IMR-90 (cell line): ENCODE measurements at regions not wholly inside any gene's neighbourhood (a gene's known extent, or its start where the extent isn't known, plus 50 kb on each side); places are given as distances from the start of the nearest gene placed in this dataset.

ENCODE experiments used
- ATAC-seq: fragments of 200-7000 bp; cut with Tn5 transposase; 2 replicates; pipeline ENCODE4 v1.9.1; 2020; ENCODE audit warnings: low read depth, mild to moderate bottlenecking, moderate library complexity
- BruUV-seq: library from RNA; stranded (reverse); fragments of 400-500 nt; replicated peaks from 2 replicates; lab custom pipeline; 2021; lab: Mats Ljungman, UMichigan
- CTCF ChIA-PET: fragments of 300-600 bp; formaldehyde crosslinking; extraction: SDS; loops from one replicate; lab custom pipeline; 2021; ENCODE audit warnings: antibody characterized with exemption; lab: Yijun Ruan, JAX
- POLR2A ChIA-PET: fragments of 300-600 bp; sonication (Branson Sonifier 250); formaldehyde crosslinking; loops from one replicate; lab custom pipeline; 2022; ENCODE audit warnings: antibody characterized with exemption; ENCODE audit not compliant: unreplicated experiment; lab: Charles Lee
- DNase-seq: peaks from one replicate; pipeline ENCODE4 v3.0.0; 2013
- H2AFZ ChIP-seq: replicated peaks from 2 replicates; pipeline ENCODE3; 2013; ENCODE audit warnings: low read length, mild to moderate bottlenecking; ENCODE audit not compliant: poor library complexity
- H2AK5ac ChIP-seq: 2 replicates; pipeline ENCODE4 v1.6.1; 2013; ENCODE audit warnings: low read depth, low read length, inconsistent platforms
- H2AK9ac ChIP-seq: replicated peaks from 2 replicates; pipeline ENCODE3; 2013; ENCODE audit warnings: mild to moderate bottlenecking, low read depth, low read length, moderate library complexity; ENCODE audit not compliant: poor library complexity
- H2BK120ac ChIP-seq: 2 replicates; pipeline ENCODE4 v1.6.1; 2013; ENCODE audit warnings: low read depth, low read length, inconsistent platforms
- H2BK15ac ChIP-seq: 3 replicates; pipeline ENCODE4 v1.6.1; 2013; ENCODE audit warnings: low read depth, low read length, inconsistent platforms
- H2BK20ac ChIP-seq: 2 replicates; pipeline ENCODE4 v1.6.1; 2013; ENCODE audit warnings: low read depth, mild to moderate bottlenecking, inconsistent platforms, low read length, moderate library complexity
- H2BK5ac ChIP-seq: 2 replicates; pipeline ENCODE4 v1.6.1; 2013; ENCODE audit warnings: mild to moderate bottlenecking, low read depth, low read length, inconsistent platforms; ENCODE audit not compliant: poor library complexity, severe bottlenecking
- H3K14ac ChIP-seq: replicated peaks from 2 replicates; pipeline ENCODE4 v1.6.1; 2013; ENCODE audit warnings: low read depth, low read length, inconsistent platforms
- H3K18ac ChIP-seq: 2 replicates; pipeline ENCODE4 v1.6.1; 2013; ENCODE audit warnings: low read depth, low read length, control low read depth
- H3K23ac ChIP-seq: 2 replicates; pipeline ENCODE4 v1.6.1; 2013; ENCODE audit warnings: low read depth, low read length, inconsistent platforms
- H3K27ac ChIP-seq: 2 replicates; pipeline ENCODE4 v1.5.1; 2013; ENCODE audit warnings: mild to moderate bottlenecking, control low read depth, low read length; ENCODE audit not compliant: insufficient read depth
- H3K27me3 ChIP-seq: 2 replicates; pipeline ENCODE4 v1.6.1; 2013; ENCODE audit warnings: low read length; ENCODE audit not compliant: control insufficient read depth, insufficient read depth
- H3K36me3 ChIP-seq: 2 replicates; pipeline ENCODE4 v1.6.1; 2013; ENCODE audit warnings: low read length, mixed read lengths; ENCODE audit not compliant: control insufficient read depth, insufficient read depth
- H3K4ac ChIP-seq: 2 replicates; pipeline ENCODE4 v1.6.1; 2013; ENCODE audit warnings: low read depth, low read length, inconsistent platforms
- H3K4me1 ChIP-seq: 2 replicates; pipeline ENCODE4 v1.6.1; 2013; ENCODE audit warnings: low read length, mixed read lengths; ENCODE audit not compliant: control insufficient read depth, insufficient read depth
- H3K4me2 ChIP-seq: 2 replicates; pipeline ENCODE4 v1.6.1; 2013; ENCODE audit warnings: low read depth, mild to moderate bottlenecking, control low read depth, low read length, moderate library complexity
- H3K4me3 ChIP-seq: 2 replicates; pipeline ENCODE4 v1.5.1; 2013; ENCODE audit warnings: low read depth, mild to moderate bottlenecking, control low read depth, low read length, moderate library complexity; ENCODE audit not compliant: insufficient read depth
- H3K56ac ChIP-seq: 2 replicates; pipeline ENCODE4 v1.6.1; 2013; ENCODE audit warnings: low read length, inconsistent platforms; ENCODE audit not compliant: insufficient read depth; ENCODE audit errors: extremely low read depth
- H3K79me1 ChIP-seq, 2 experiments: 2 replicates each; pipeline ENCODE4 v1.6.1; 2013; ENCODE audit warnings: low read length in 2 of 2, inconsistent platforms in 1 of 2, low read depth in 1 of 2
- H3K9ac ChIP-seq: 2 replicates; pipeline ENCODE4 v1.6.1; 2013; ENCODE audit warnings: low read depth, low read length, control low read depth
- H3K9me1 ChIP-seq: 2 replicates; pipeline ENCODE4 v1.6.1; 2013; ENCODE audit warnings: low read length, inconsistent platforms; ENCODE audit not compliant: insufficient read depth
- H3K9me3 ChIP-seq: 2 replicates; pipeline ENCODE4 v1.6.1; 2013; ENCODE audit warnings: low read length; ENCODE audit not compliant: control insufficient read depth, insufficient read depth
- H4K20me1 ChIP-seq: 2 replicates; pipeline ENCODE4 v1.6.1; 2013; ENCODE audit warnings: low read length, inconsistent platforms; ENCODE audit not compliant: insufficient read depth
- H4K5ac ChIP-seq: 2 replicates; pipeline ENCODE4 v1.6.1; 2013; ENCODE audit warnings: mild to moderate bottlenecking, low read depth, low read length, control low read depth
- H4K8ac ChIP-seq, 2 experiments: 2 replicates each; pipeline ENCODE4 v1.6.1; 2013; ENCODE audit warnings: low read depth in 2 of 2, low read length in 2 of 2, control low read depth in 1 of 2, inconsistent platforms in 1 of 2
- H4K91ac ChIP-seq: 2 replicates; pipeline ENCODE4 v1.6.1; 2013; ENCODE audit warnings: low read depth, low read length, inconsistent platforms; ENCODE audit not compliant: insufficient read depth
- MAZ ChIP-seq: IDR thresholded peaks from 2 replicates; pipeline ENCODE4 v1.6.1; 2012; ENCODE audit warnings: low read depth, mild to moderate bottlenecking, low read length, improper control_type of control experiment, moderate library complexity, borderline replicate concordance
- POLR2A ChIP-seq: IDR thresholded peaks from 2 replicates; pipeline ENCODE4 v1.6.1; 2012; ENCODE audit warnings: mild to moderate bottlenecking, low read depth, low read length
- WGBS, 2 experiments: methylation state at CpG; one replicate each; pipeline versions ENCODE4 v1.1.5 to v1.1.7; 2013; ENCODE audit warnings: missing lambda C conversion rate in 2 of 2; ENCODE audit not compliant: insufficient read length in 1 of 2; ENCODE audit errors: extremely low coverage in 2 of 2; 5-methylcytosine and 5-hydroxymethylcytosine counted together
- dilution Hi-C: fragments of 300-500 bp; cut with HindIII; formaldehyde crosslinking; loops from one replicate; pipeline ENCODE4 v1.14.3; 2018; ENCODE audit warnings: low sequenced_read_pairs; ENCODE audit not compliant: unreplicated experiment
- in situ Hi-C: fragments of 300-500 bp; cut with MboI; formaldehyde crosslinking; loops from 3 replicates; pipeline ENCODE4 v1.14.3; 2019; ENCODE audit warnings: low sequenced_read_pairs, inconsistent platforms, mixed read lengths
- intact Hi-C: fragments of 100-400 bp; cut with micrococcal nuclease; formaldehyde crosslinking; loops from 2 replicates; pipeline ENCODE4 v1.10.0; 2022
- TF ChIP-seq, protein P1 (sequence below): fragments of 150-350 bp; IDR thresholded peaks from 2 replicates; pipeline ENCODE4 v1.6.1; 2016; ENCODE audit warnings: low read depth, mild to moderate bottlenecking, low read length, moderate library complexity, borderline replicate concordance

GRCh38 chr5:125227333-125228095 lies 481.1 kb upstream of the ZNF608 start (continued):
- no peak for TF ChIP-seq POLR2A

DNA sequence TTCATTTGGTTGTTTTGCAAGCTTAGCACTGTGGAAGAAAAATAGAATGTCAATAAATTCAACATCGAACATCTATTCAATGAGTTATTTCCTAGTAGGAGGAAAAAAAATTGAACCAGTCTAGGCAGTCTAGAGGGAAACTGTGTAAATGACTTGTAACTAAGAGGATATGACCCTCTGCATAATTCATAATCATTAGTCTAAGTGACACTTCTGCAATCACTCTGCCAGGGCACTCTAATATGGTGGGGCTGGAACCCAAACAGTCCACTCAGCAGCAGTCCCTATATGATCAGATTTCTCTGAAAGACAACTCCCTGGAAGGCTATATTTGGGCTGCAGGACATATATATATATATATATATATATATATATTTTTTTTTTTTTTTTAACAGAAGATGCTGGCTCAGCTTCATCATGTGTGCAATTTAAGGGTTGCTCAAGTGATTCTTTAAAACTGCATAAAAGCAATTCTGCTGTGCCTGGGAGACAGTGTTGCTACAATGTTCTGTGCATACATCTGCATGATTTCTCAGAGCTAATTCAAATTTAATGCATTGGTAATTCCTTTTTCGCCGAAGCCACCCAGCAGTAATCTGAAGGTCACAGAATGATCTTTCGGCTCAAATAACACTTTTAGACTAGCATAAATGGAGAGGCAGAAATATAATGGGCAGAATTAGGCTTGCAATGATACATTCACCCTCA lies 482.1 kb upstream of the ZNF608 start:
- no peak overlapping the region for H3K4ac ChIP-seq
- no peak overlapping the region for H3K23ac ChIP-seq
- H4K5ac ChIP-seq = no peak overlapping the region
- no peaks in the 10 kb centered on the region for H3K4me1 ChIP-seq
- no peak overlapping the region for H2BK5ac ChIP-seq
- H2AK9ac ChIP-seq = no peak overlapping the region
- no peak overlapping the region for H3K9ac ChIP-seq
- no peak overlapping the region for H3K14ac ChIP-seq
- H3K9me3 ChIP-seq = no peaks in the 10 kb centered on the region
- no peak overlapping the region for H4K91ac ChIP-seq
- TF ChIP-seq, protein P1, sequence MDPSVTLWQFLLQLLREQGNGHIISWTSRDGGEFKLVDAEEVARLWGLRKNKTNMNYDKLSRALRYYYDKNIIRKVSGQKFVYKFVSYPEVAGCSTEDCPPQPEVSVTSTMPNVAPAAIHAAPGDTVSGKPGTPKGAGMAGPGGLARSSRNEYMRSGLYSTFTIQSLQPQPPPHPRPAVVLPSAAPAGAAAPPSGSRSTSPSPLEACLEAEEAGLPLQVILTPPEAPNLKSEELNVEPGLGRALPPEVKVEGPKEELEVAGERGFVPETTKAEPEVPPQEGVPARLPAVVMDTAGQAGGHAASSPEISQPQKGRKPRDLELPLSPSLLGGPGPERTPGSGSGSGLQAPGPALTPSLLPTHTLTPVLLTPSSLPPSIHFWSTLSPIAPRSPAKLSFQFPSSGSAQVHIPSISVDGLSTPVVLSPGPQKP = no peak
- TF ChIP-seq MAZ = no peak
- H3K79me1 ChIP-seq = no peaks in the 10 kb centered on the region
- ATAC-seq (no peak), DNase-seq (no peak)
- H3K36me3 ChIP-seq = no peaks in the 10 kb centered on the region
- no peaks in the 10 kb centered on the region for H4K20me1 ChIP-seq
- no peak overlapping the region for H2BK120ac ChIP-seq
- WGBS, 2 experiments = no CpG with 5 or more reads among the region's 4 CpGs
- intact Hi-C loops (no loop called here), dilution Hi-C loops (no loop called here), in situ Hi-C loops (no loop called here)
- H3K56ac ChIP-seq = no peak overlapping the region
- no peak overlapping the region for H3K4me2 ChIP-seq
- H2BK20ac ChIP-seq = no peak overlapping the region
- H3K18ac ChIP-seq = no peak overlapping the region
- H2BK15ac ChIP-seq = no peak overlapping the region
- H3K4me3 ChIP-seq = no peak overlapping the region
- H3K27me3 ChIP-seq = no peaks in the 10 kb centered on the region
- ChIA-PET CTCF (no interaction called here), POLR2A (interaction anchor here (0.5 kb wide), 1 partner anchor 1320 kb away, joined by 6 read pairs; no protein-coding TSS in a partner anchor)
- no peak overlapping the region for H2AFZ ChIP-seq
- BruUV-seq = no TSS peak
- no peak overlapping the region for H2AK5ac ChIP-seq
- no peaks in the 10 kb centered on the region for H3K9me1 ChIP-seq
- H3K27ac ChIP-seq = no peak overlapping the region
- H4K8ac ChIP-seq = no peak overlapping the region
